Cardiac fibroblast (primary cell): ENCODE measurements at regions not wholly inside any gene's neighbourhood (a gene's known extent, or its start where the extent isn't known, plus 50 kb on each side); places are given as distances from the start of the nearest gene placed in this dataset.

ENCODE experiments used
- DNase-seq, 2 donors: peaks; one replicate each; pipeline versions ENCODE4 v3.0.0 to v3.0.0-alpha.2; 2010; ENCODE audit warnings: low read depth in 2 of 2
- H3K4me3 ChIP-seq, 2 donors: replicated peaks in 1 of 2; 1 replicate in 1 of 2; 2 replicates in 1 of 2; pipeline ENCODE4 v1.5.1; 2011; ENCODE audit warnings: low read depth in 2 of 2, low read length in 2 of 2, mild to moderate bottlenecking in 2 of 2, moderate library complexity in 1 of 2
- CTCF ChIP-seq: IDR thresholded peaks from one replicate; pipeline ENCODE4 v1.5.1; 2011; ENCODE audit warnings: low read depth, mild to moderate bottlenecking, low read length, inconsistent platforms

GRCh38 chr20:6857927-6858326 lies 90.4 kb downstream of the BMP2 start:
- no peak for TF ChIP-seq CTCF
- no peak overlapping the region for H3K4me3 ChIP-seq
- no peak for DNase-seq

DNA sequence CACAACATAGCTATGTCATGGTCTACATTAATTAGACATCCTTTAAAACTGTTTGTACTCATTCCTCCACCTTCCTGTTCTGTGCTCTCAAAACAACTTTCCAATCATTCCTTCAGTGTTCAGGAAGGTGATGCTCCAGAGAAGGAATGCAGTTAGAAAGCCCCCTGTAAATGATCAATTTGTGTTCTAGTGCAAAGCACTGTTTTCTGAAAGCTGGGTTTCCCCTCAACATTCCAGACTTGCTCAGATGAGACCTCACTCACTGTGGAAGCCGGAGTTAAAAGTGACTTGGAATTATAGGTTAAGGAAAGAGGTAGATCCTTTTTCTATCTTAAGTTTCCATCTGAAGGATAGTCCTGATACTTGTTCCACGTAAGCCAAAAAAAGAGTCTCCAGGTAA lies 95.9 kb downstream of the BMP2 start:
- no peak for DNase-seq
- TF ChIP-seq CTCF, result no peak
- H3K4me3 ChIP-seq, result no peak overlapping the region

- H3K4me3 ChIP-seq, result no peak overlapping the region
- no peak for DNase-seq
- TF ChIP-seq CTCF, result no peak
Measured at GRCh38 chr20:6863798-6864201, 96.3 kb downstream of the BMP2 start.

DNA sequence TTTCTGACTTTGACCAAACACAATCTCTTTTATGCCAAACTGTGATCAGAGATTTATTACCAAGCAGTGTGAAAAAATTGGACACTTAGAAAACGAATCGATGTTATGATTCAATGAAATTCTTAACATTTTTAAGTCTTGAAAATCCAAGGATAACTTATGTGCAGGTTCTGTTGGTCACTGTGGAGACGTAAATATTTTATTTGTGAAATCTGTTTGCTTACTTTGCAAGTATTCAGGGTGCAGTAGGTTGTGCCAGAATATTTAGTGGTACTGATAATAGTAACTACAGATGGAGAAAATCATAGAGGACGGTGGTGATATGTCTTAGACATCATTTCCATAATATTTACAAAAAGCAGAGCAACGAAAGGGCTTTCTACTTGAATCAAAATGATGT lies 97.3 kb downstream of the BMP2 start:
- DNase-seq, result no peak
- TF ChIP-seq CTCF, result no peak
- no peak overlapping the region for H3K4me3 ChIP-seq

DNA sequence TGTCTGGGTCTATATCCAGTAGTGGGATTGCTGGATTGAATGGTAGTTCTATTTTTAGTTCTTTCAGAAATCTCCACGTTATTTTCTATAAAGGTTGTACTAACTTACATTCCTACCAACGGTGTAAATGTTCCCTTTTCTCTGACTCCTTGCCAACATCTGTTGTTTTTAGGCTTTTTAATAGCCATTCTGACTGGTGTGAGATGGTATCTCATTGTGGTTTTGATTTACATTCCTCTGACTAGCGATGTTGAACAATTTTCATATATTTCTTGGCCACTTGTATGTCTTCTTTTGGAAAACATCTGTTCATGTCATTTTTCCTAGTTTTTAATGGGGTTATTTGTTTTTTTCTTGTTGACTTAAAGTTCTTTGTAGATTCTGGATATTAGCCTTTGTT lies 99.3 kb downstream of the BMP2 start:
- no peak overlapping the region for H3K4me3 ChIP-seq
- TF ChIP-seq CTCF, result no peak
- DNase-seq, result peak in 1 of 2 donors; percentile 11

DNA sequence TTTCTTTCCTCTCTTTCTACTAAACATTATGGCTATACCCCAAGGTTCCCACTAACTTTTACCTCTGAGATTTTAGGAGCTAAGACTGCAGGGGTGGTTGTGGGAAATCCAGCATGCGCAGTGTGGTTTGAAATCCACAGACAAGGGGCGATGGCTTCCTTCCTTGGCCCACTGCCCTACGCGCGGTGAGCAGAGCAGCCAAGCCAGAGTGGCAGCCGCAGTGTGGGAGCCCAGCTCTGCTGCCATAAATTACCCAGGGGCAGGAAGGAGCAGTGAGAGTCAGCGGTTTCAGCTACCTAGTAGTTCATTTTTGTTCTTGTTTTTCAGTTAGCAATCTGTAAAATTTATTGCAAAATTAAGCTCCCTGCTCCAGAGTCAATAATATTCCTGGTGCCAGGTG lies 101.4 kb downstream of the BMP2 start:
- no peak for TF ChIP-seq CTCF
- DNase-seq, result no peak

DNA sequence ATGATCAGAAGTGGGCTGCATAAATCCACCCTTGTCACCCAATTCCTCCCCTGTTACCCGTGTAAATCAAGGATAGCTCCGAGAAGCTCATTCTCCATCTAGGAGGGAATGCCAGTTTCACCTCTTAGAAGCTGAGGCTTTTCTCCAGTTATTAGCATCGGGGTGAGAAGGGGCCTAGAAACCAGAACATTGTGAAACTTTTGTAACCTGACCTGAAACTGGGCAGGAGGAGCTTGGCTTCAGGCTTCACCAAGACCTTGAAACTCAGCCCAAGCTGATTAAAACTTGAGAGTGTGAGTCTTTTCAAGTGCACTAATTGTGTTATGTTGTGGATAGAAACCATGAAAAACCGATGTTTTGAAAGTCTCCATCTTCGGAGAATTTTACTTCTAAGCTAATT lies 103.1 kb downstream of the BMP2 start:
- no peak overlapping the region for H3K4me3 ChIP-seq
- no peak for TF ChIP-seq CTCF
- no peak for DNase-seq

More for the DNA sequence above, 101.4 kb downstream of the BMP2 start:
- H3K4me3 ChIP-seq, result no peak overlapping the region
